ENCODE measurements at regions not wholly inside any gene's neighbourhood (a gene's known extent, or its start where the extent isn't known, plus 50 kb on each side); places are given as distances from the start of the nearest gene placed in this dataset.
A peak's percentile ranks its signal among the peaks of the same experiment; 100 is the strongest.

GRCh38 chr6:155523821-155524651 is 68.4 kb upstream of the NOX3 start:
- peak; percentile 59 for DNase-seq (ENCODE audit: low spot score)

GRCh38 chr6:155521719-155522118 is 66.1 kb upstream of the NOX3 start:
- no peak for DNase-seq (ENCODE audit: low spot score)

- no peak for DNase-seq (ENCODE audit: low spot score)
Observed at GRCh38 chr6:155520078-155520477, 64.4 kb upstream of the NOX3 start.

- DNase-seq (ENCODE audit: low spot score), result no peak
Observed at GRCh38 chr6:155519176-155519738, 63.6 kb upstream of the NOX3 start.

- DNase-seq (ENCODE audit: low spot score), result no peak
Observed at GRCh38 chr6:155517294-155517693, 61.7 kb upstream of the NOX3 start.

GRCh38 chr6:155510879-155511278 is 55.2 kb upstream of the NOX3 start:
- no peak for DNase-seq (ENCODE audit: low spot score)

- no peak for DNase-seq (ENCODE audit: low spot score)
Observed at GRCh38 chr6:155509743-155510475, 54.3 kb upstream of the NOX3 start.

- no peak for DNase-seq (ENCODE audit: low spot score)
Observed at GRCh38 chr6:155505608-155505989, 50.0 kb upstream of the NOX3 start.

Data from GM03348 (cell line).